Spinal cord (tissue), 9 donors: ENCODE measurements at regions not wholly inside any gene's neighbourhood (a gene's known extent, or its start where the extent isn't known, plus 50 kb on each side); places are given as distances from the start of the nearest gene placed in this dataset.

ENCODE experiments used
- DNase-seq, 6 donors: peaks; one replicate each; pipeline versions ENCODE4 v3.0.0 to v3.0.0-alpha.2; 2013 to 2015; ENCODE audit warnings: low spot score in 6 of 6, low read depth in 4 of 6
- H3K27ac ChIP-seq: one replicate; pipeline ENCODE4 v1.5.1; 2013; ENCODE audit warnings: low read depth, low read length, control low read depth
- H3K27me3 ChIP-seq: one replicate; pipeline ENCODE4 v1.6.1; 2013; ENCODE audit warnings: low read length; ENCODE audit not compliant: control insufficient read depth, insufficient read depth
- H3K36me3 ChIP-seq: one replicate; pipeline ENCODE4 v1.6.1; 2013; ENCODE audit warnings: low read length; ENCODE audit not compliant: control insufficient read depth, insufficient read depth
- H3K4me1 ChIP-seq: one replicate; pipeline ENCODE4 v1.6.1; 2013; ENCODE audit warnings: low read length; ENCODE audit not compliant: control insufficient read depth, insufficient read depth
- H3K4me3 ChIP-seq: one replicate; pipeline ENCODE4 v1.5.1; 2013; ENCODE audit warnings: low read depth, low read length, control low read depth
- H3K9me3 ChIP-seq: one replicate; pipeline ENCODE4 v1.6.1; 2013; ENCODE audit warnings: low read length; ENCODE audit not compliant: control insufficient read depth, insufficient read depth
- WGBS: methylation state at CpG from one replicate; pipeline ENCODE4 v1.1.5; 2013; ENCODE audit warnings: missing lambda C conversion rate; ENCODE audit not compliant: insufficient coverage; 5-methylcytosine and 5-hydroxymethylcytosine counted together
- donor health status: healthy.

DNA sequence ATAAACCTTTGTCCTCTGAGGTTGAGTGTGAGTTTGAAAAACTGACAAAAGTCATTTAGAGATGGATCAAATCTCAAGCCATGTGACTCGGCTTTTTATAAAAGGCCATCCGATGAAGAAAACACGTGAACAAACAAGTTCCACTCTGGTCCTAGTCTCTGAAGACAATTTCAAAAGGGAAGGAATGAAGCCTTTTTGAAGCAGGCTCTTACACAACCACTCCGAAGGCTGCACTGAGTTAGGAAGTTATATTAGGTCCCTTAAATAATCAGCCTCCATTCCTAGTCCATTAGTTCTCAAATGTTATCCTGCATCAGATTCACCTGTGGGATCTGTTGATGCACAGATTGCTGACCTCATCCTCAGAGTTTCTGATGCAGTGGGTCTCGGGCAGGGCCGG is 166.6 kb upstream of the HMHB1 start:
- 92% methylated on average over 2 of the region's 6 CpGs for WGBS
- Histone ChIP-seq H3K9me3 (no peaks in the 10 kb centered on the region), H3K4me1 (no peaks in the 10 kb centered on the region), H3K27me3 (no peaks in the 10 kb centered on the region), H3K36me3 (no peaks in the 10 kb centered on the region), H3K27ac (no peak overlapping the region), H3K4me3 (no peak overlapping the region)
- no peak for DNase-seq

DNA sequence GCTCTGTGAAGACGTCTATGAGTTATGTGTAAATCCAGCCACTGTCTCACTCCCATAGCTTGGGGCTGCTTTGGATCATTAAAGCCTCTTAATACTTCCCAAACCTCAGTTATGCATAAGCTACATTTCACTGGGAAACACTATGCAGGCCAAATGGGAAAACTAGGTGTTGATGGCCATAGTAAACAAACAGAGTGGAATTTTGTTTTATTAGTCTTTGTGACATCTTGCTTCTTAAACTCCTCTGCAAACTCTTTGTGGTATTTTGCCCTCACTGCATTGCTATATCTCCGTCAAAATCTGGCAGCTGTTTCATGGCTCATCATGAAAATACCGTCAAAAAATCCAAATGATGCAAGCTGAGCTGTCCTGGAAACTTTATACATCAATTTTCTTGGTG is 167.2 kb upstream of the HMHB1 start:
- H3K27ac ChIP-seq: no peak overlapping the region
- no peaks in the 10 kb centered on the region for H3K36me3 ChIP-seq
- H3K9me3 ChIP-seq: no peaks in the 10 kb centered on the region
- no peaks in the 10 kb centered on the region for H3K4me1 ChIP-seq
- 100% methylated on average over 2 of the region's 3 CpGs for WGBS
- no peak overlapping the region for H3K4me3 ChIP-seq
- no peaks in the 10 kb centered on the region for H3K27me3 ChIP-seq
- no peak for DNase-seq

DNA sequence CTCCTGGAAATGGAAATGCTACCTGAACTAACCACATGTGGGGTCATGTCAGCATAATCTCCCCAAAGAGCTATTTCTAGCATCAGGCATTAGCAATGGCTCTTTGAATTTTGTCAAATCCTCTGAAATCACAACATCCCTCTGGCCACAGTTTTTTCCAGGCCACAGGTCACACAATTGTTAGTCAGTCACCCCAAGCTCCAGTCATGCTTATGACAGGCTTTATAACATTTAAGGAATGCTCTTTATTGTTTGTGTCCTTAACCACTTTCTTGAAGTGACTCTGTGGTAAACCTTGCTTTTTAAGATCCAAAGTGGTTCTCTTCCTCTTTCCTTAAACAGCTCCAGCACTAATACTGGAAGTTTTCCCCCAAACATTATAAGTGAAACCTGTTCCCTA is 169.2 kb upstream of the HMHB1 start:
- Histone ChIP-seq H3K9me3 (no peaks in the 10 kb centered on the region), H3K4me3 (no peak overlapping the region), H3K27ac (no peak overlapping the region), H3K4me1 (no peaks in the 10 kb centered on the region), H3K36me3 (no peaks in the 10 kb centered on the region), H3K27me3 (no peaks in the 10 kb centered on the region)
- DNase-seq: no peak

GRCh38 chr5:143641549-143642355 is 170.2 kb upstream of the HMHB1 start:
- Histone ChIP-seq H3K4me3 (no peak overlapping the region), H3K27ac (no peak overlapping the region), H3K9me3 (no peaks in the 10 kb centered on the region), H3K4me1 (no peaks in the 10 kb centered on the region), H3K27me3 (no peaks in the 10 kb centered on the region), H3K36me3 (no peaks in the 10 kb centered on the region)
- 70% methylated on average over 5 of the region's 6 CpGs for WGBS
- DNase-seq: peak in 2 of 6 donors; percentile 6 to 11

GRCh38 chr5:143638654-143639053 is 173.3 kb upstream of the HMHB1 start:
- no peak for DNase-seq
- no CpG with 5 or more reads among the region's 4 CpGs for WGBS
- no peaks in the 10 kb centered on the region for H3K27me3 ChIP-seq
- H3K27ac ChIP-seq: no peak overlapping the region
- no peaks in the 10 kb centered on the region for H3K36me3 ChIP-seq
- H3K4me1 ChIP-seq: no peaks in the 10 kb centered on the region
- no peaks in the 10 kb centered on the region for H3K9me3 ChIP-seq
- no peak overlapping the region for H3K4me3 ChIP-seq

DNA sequence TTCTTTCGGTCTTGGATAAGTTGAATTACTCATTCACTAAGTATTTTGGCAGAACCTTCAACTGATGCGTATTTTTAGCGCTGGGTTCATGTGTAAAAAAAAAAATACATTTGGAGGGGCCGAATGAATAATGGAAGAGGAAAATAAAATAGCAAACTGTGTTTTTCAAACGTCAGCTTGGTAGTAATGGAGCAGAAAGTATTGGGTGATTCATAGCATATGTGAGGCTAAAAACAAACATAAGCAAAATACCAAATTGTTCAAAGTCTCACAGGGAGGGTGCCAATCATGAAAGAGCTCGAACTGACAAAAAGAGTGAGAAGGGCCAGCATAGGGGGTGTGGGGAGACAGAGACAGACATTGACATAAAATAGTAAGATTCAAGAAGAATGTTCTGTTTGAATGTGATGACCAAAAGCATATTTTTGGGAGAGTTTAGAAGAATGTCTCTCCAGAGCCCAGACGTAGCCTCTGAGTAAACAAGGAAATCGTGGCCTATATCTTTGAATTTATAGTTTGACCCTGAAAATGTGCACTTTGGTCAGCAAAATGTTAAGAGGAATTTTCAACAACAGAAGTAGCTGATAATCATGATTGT is 174.9 kb upstream of the HMHB1 start:
- no peak for DNase-seq
- Histone ChIP-seq H3K9me3 (no peaks in the 10 kb centered on the region), H3K4me1 (no peaks in the 10 kb centered on the region), H3K27ac (no peak overlapping the region), H3K27me3 (no peaks in the 10 kb centered on the region), H3K4me3 (no peak overlapping the region), H3K36me3 (no peaks in the 10 kb centered on the region)
- 76% methylated on average over 6 of the region's 8 CpGs for WGBS

DNA sequence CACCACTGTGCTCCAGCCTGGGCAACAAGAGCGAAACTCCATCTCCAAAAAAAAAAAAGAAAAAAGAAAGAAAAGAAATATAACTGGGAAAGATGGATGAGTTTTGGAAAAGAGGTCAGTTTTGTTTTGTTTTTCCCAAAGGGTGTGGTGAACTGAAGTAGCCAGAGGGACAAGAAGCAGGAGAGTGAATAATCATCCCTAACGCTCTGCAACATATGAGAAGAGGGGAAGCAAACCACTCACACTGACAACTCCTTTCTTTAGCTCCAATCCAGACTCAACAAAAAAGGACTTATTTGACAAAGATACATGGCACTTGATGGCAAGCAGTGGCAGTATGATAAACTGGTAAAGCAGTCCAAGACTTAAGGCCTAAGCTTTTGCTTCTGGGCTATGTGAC is 176.1 kb upstream of the HMHB1 start:
- Histone ChIP-seq H3K9me3 (no peaks in the 10 kb centered on the region), H3K4me1 (no peaks in the 10 kb centered on the region), H3K27ac (no peak overlapping the region), H3K36me3 (no peaks in the 10 kb centered on the region), H3K27me3 (no peaks in the 10 kb centered on the region), H3K4me3 (no peak overlapping the region)
- DNase-seq: no peak
- WGBS: no CpG with 5 or more reads among the region's 2 CpGs

DNA sequence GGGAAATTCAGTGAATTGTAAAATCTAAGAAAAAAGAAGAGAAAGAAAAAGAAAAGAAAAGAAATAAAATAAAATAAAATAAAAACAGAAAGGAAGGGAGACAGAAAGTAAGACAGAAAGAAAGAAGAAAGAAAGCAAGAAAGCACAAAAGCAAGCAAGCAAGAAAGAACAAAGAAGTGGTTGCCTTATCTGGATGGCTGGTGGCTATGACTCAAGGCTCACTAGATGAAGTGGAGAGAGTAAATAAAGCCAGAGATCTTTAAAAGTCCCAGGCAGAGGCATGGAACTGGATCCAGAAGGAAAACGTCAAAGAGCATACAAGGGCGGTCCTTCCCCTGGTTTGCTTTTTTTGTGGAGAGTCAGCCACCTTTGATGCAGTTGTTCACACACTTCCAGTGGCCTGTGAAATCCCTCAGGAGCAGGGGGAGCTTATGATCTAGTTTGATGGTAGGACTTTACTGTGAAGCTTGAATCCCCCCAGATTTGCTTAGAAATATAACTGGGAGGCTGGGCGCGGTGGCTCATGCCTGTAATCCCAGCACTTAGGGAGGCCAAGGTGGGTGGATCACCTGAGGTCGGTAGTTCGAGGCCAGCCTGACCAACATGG is 176.7 kb upstream of the HMHB1 start:
- Histone ChIP-seq H3K36me3 (no peaks in the 10 kb centered on the region), H3K9me3 (no peaks in the 10 kb centered on the region), H3K4me1 (no peaks in the 10 kb centered on the region), H3K4me3 (no peak overlapping the region), H3K27me3 (no peaks in the 10 kb centered on the region), H3K27ac (no peak overlapping the region)
- no peak for DNase-seq
- 88% methylated on average over 4 of the region's 6 CpGs for WGBS

DNA sequence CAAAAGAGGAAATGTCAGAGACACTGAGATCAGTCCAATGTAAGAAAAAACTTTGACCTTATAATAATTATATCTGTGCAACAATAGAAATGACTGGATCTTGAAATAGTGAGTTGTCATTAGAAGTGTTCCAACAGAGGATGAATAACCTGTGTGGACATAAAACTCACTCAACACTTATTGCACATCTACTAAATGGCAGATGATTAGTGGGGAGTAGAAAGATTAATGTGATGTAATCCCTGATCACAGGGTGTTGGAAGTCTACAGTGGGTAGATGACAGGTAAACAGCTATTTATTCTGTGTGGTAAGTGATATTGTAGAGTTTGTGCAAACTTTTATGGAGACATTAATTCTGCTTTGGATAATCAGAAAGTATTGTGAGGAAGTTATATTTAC is 177.3 kb upstream of the HMHB1 start:
- H3K4me3 ChIP-seq: no peak overlapping the region
- DNase-seq: no peak
- no peak overlapping the region for H3K27ac ChIP-seq
- no peaks in the 10 kb centered on the region for H3K27me3 ChIP-seq
- H3K9me3 ChIP-seq: no peaks in the 10 kb centered on the region
- no peaks in the 10 kb centered on the region for H3K36me3 ChIP-seq
- no peaks in the 10 kb centered on the region for H3K4me1 ChIP-seq
